Small intestine (tissue), 7 donors: ENCODE measurements at regions not wholly inside any gene's neighbourhood (a gene's known extent, or its start where the extent isn't known, plus 50 kb on each side); places are given as distances from the start of the nearest gene placed in this dataset.

ENCODE experiments used
- DNase-seq, 2 donors: peaks; one replicate each; pipeline versions ENCODE4 v3.0.0 to v3.0.0-alpha.2; 2013
- FAIRE-seq: peaks from 2 replicates; lab custom pipeline; 2012; peaks lifted over from hg19 to GRCh38; lab: Jason Lieb, UNC
- H3K27ac ChIP-seq, 3 donors: one replicate each; pipeline ENCODE4 v1.5.1; 2013; ENCODE audit warnings: low read length in 2 of 3, mild to moderate bottlenecking in 2 of 3, control low read depth in 1 of 3, inconsistent platforms in 1 of 3, low read depth in 1 of 3, moderate library complexity in 1 of 3
- H3K27me3 ChIP-seq, 3 donors: one replicate each; pipeline ENCODE4 v1.6.1; 2013; ENCODE audit warnings: low read length in 3 of 3, inconsistent platforms in 1 of 3; ENCODE audit not compliant: control insufficient read depth in 3 of 3, insufficient read depth in 3 of 3
- H3K36me3 ChIP-seq, 3 donors: one replicate each; pipeline ENCODE4 v1.6.1; 2013; ENCODE audit warnings: low read length in 3 of 3, inconsistent platforms in 1 of 3, low read depth in 1 of 3, mild to moderate bottlenecking in 1 of 3, moderate library complexity in 1 of 3; ENCODE audit not compliant: control insufficient read depth in 3 of 3, insufficient read depth in 2 of 3
- H3K4me1 ChIP-seq, 3 donors: one replicate each; pipeline ENCODE4 v1.6.1; 2013; ENCODE audit warnings: low read length in 2 of 3, inconsistent platforms in 1 of 3, low read depth in 1 of 3, mild to moderate bottlenecking in 1 of 3, moderate library complexity in 1 of 3; ENCODE audit not compliant: control insufficient read depth in 3 of 3, insufficient read depth in 2 of 3
- H3K4me3 ChIP-seq, 3 donors: one replicate each; pipeline ENCODE4 v1.5.1; 2013; ENCODE audit warnings: low read length in 3 of 3, control low read depth in 1 of 3, inconsistent platforms in 1 of 3, low read depth in 1 of 3, mild to moderate bottlenecking in 1 of 3, moderate library complexity in 1 of 3
- H3K9me3 ChIP-seq, 2 donors: one replicate each; pipeline ENCODE4 v1.6.1; 2013; ENCODE audit warnings: low read depth in 1 of 2, low read length in 1 of 2; ENCODE audit not compliant: control insufficient read depth in 2 of 2, insufficient read depth in 1 of 2
- WGBS, 3 donors: extraction: QIAGEN DNeasy Blood & Tissue Kit; methylation state at CpG; one replicate each; pipeline ENCODE4 v1.1.7; 2013; 5-methylcytosine and 5-hydroxymethylcytosine counted together
- donor health status: healthy with polysubstance abuse.
- donor health status: control.
- donor health status: control.
- donor health status: Bipolar disorder and iron deficiency.
- donor health status: healthy.

DNA sequence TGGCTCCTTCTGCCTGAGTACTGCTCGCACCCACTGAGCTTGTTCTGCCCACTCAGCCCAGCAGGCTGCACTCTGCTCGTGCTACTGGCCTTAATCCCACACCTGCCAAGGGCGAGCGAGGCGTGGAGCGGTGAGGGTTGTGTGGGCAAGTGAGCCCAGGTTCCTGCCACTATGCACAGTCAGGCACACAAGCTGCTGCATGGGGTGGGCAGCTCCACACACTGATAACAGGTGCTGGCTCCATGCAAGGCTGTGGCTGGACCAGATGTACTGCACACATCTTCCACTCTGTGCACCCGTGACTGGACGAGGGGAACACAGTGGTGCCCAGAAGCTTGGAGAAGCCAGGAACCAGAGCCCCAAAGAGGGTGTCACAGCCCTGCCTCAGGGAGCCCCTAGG lies 184.3 kb upstream of the NUDT6 start:
- no peaks in the 10 kb centered on the region for H3K27me3 ChIP-seq
- H3K27ac ChIP-seq = no peak overlapping the region
- no peaks in the 10 kb centered on the region for H3K4me1 ChIP-seq
- DNase-seq (no peak), FAIRE-seq (no peak)
- peaks cover 0 to 10% (median 0%) of the 10 kb centered on the region in 3 donors for H3K36me3 ChIP-seq
- 97 to 98% (median 98%) methylated on average over 8 of the region's 8 CpGs for WGBS, 3 donors
- H3K9me3 ChIP-seq = peaks cover 0 to 2% of the 10 kb centered on the region in 2 donors
- no peak overlapping the region for H3K4me3 ChIP-seq

DNA sequence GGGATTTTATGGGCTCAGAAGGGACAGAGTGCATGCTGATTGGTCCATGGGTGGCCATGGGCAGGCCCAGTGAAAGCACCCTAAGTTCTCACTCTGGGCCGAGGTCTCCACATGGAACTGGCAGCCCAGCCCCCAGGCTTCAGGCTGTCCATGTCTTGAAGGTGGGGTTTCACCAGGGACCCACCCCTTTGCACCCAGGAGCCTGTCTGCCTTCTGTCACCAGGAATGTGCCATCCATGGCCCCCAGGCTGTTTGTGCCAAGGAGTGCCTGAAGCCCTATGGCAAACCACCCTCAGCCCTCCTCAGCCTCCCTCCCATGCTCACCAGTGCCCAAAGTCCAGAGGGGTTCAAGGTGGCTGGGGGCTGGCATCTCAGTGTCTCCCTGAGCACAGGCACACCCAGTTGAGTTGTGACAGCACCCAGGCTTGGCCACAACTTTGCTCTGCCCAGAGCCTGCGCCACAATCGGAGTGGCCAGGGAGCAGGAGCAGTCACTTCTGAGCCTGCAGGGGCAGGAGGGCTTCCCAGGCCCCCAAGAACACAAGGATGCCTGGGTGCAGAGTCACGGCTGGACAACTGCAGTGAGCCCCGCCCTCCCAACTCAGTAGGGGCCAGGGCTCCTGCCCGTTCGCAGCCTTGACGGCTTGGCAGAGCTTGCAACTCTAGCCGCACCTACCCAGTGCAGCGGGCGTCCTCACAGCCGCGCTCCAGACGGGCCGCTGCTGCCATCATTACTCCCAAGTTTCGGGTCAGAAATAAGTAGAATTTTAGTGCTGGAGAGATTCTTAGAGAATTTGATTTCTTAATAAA lies 185.3 kb upstream of the NUDT6 start:
- H3K4me3 ChIP-seq = no peak overlapping the region
- FAIRE-seq (no peak), DNase-seq (no peak)
- 94 to 96% (median 94%) methylated on average over 16 of the region's 16 CpGs for WGBS, 3 donors
- peaks cover 0 to 2% of the 10 kb centered on the region in 2 donors for H3K9me3 ChIP-seq
- no peaks in the 10 kb centered on the region for H3K4me1 ChIP-seq
- no peaks in the 10 kb centered on the region for H3K27me3 ChIP-seq
- H3K36me3 ChIP-seq = peaks cover 0 to 10% (median 0%) of the 10 kb centered on the region in 3 donors
- H3K27ac ChIP-seq = no peak overlapping the region

DNA sequence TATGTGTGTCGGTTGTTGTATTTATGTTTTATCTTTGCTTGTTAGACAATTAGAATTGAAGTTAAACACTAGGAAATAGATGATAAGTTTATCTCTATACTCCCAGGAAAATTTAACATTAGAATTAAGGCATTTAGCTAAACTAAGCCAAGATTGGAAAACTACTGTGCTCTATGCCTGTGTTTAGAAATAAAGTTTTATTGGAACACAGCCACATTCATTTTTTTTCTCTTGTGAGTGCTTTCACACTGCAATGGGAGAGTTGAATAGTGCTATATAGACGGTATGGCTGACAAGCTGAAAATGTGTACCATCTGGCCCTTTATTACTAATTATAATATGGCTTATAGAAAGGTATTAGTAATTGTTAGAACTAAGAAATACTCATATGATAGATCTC lies 186.7 kb upstream of the NUDT6 start:
- WGBS, 3 donors = 82 to 90% (median 86%) methylated on average over 2 of the region's 2 CpGs
- peaks cover 0 to 12% (median 0%) of the 10 kb centered on the region in 3 donors for H3K36me3 ChIP-seq
- H3K4me3 ChIP-seq = no peak overlapping the region
- H3K27me3 ChIP-seq = no peaks in the 10 kb centered on the region
- H3K9me3 ChIP-seq = peaks cover 0 to 8% of the 10 kb centered on the region in 2 donors
- H3K4me1 ChIP-seq = no peaks in the 10 kb centered on the region
- H3K27ac ChIP-seq = no peak overlapping the region
- FAIRE-seq (no peak), DNase-seq (no peak)

DNA sequence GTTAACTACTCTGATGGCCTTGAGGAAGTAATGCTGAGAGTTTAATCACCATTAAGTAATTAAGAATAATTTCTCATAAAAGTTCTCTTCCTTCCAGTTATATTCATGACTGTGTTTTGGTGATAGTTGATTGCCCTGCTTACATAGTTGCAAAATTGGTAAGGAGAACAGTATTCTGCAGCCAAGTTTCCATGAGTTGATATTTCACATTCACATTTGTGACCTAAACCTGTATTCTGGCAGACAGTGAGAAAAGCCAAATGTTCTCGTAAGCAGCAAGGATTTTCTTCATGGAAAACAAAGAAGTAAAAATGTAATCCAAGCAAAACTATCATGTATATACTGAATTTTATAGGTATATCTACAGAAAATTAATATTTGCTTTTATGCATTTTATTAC lies 187.8 kb upstream of the NUDT6 start:
- 69 to 87% (median 80%) methylated on average over 1 of the region's 1 CpG for WGBS, 3 donors
- Histone ChIP-seq H3K9me3 (peaks cover 0 to 17% of the 10 kb centered on the region in 2 donors), H3K27me3 (no peaks in the 10 kb centered on the region), H3K4me1 (no peaks in the 10 kb centered on the region), H3K4me3 (no peak overlapping the region), H3K36me3 (peaks cover 0 to 22% (median 0%) of the 10 kb centered on the region in 3 donors), H3K27ac (no peak overlapping the region)
- DNase-seq (no peak), FAIRE-seq (no peak)

DNA sequence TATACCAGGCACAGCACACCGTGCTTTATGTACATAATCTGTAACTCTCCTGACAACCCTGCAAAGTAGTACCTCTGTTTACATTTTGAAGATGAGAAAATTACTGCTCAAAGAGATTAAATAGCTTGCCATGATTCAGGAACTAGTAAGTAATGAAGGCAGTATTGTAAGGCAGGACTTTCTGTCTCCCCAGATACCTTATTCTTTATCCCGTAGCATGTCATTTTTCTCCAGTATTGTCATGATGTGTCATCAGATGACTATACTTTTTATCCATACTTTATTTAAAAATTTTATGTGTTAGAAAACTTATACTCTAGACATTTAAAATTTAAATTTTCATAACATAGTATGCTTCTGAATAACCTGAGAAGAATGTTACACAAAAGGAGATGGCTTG lies 188.3 kb upstream of the NUDT6 start:
- H3K4me3 ChIP-seq = no peak overlapping the region
- H3K4me1 ChIP-seq = no peaks in the 10 kb centered on the region
- H3K27me3 ChIP-seq = no peaks in the 10 kb centered on the region
- DNase-seq (no peak), FAIRE-seq (no peak)
- no peak overlapping the region for H3K27ac ChIP-seq
- H3K36me3 ChIP-seq = peaks cover 0 to 26% (median 0%) of the 10 kb centered on the region in 3 donors
- peaks cover 0 to 17% of the 10 kb centered on the region in 2 donors for H3K9me3 ChIP-seq
- 88 to 95% (median 91%) methylated on average over 2 of the region's 2 CpGs for WGBS, 3 donors

DNA sequence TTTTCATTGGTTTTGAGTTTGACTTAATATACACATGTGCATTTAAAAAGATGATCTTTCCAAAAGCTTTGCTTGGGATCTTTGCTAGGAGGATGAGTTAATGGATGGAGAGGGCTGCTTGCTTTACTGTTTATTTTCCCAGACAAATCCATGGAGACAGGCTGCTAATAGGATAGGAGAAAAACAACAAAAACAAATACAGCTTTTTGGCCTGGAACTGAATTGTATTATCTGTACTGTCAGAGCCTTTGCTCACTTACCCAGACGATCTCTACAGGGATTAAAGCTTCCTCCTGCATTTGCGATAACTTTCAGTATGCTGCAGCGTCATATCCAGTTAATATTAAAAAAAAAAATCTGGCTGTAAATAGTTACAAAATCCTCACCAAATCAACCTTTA lies 190.8 kb upstream of the NUDT6 start:
- Histone ChIP-seq H3K4me1 (peaks cover 0 to 2% (median 0%) of the 10 kb centered on the region in 3 donors), H3K27me3 (no peaks in the 10 kb centered on the region), H3K4me3 (no peak overlapping the region), H3K36me3 (peaks cover 0 to 15% (median 0%) of the 10 kb centered on the region in 3 donors), H3K9me3 (peaks cover 0 to 15% of the 10 kb centered on the region in 2 donors), H3K27ac (no peak overlapping the region)
- FAIRE-seq = no peak
- peak in 1 of 2 donors; percentile 18 for DNase-seq
- 73 to 92% (median 86%) methylated on average over 3 of the region's 3 CpGs for WGBS, 3 donors

DNA sequence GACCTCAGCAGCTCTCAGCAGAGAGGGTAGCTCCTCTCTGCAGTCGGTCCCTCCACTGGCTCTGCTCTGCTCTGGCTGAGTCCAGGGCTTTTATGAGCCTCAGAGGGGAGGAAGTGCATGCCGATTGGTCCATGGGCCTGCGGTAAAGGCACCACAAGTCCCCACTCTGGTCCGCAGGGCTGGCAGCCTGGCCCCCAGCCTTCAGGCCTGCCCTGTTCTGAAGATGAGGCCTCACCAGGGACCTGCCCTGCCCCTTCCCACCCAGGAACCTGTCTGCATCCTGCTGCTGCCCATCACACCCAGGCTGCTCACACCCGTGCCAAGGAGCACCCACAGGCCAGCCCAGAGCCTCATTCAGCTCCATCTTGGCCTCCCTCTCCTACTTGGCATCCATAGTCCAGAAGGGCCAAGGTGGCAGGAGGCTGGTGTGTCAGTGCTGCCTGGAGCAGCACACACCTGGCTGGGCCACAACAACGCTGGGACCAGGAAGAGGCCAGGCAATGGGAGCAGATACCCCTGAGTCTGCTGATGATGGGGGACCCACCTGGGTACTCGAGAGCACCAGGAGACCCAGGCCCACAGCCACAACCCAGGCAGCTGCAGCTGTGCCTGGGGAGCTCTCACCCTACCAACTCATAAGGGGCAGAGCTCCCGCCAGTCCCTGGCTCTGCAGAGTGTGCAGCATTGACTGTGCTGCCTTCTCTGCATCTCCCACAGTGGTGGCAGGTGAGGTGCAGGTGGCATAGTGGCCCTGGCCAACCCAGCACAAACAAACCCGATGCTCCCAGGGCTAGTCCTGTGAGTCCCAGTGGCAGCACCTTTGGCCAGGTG lies 191.9 kb upstream of the NUDT6 start:
- DNase-seq = no peak
- Histone ChIP-seq H3K4me1 (peaks cover 0 to 2% (median 0%) of the 10 kb centered on the region in 3 donors), H3K27me3 (no peaks in the 10 kb centered on the region), H3K27ac (peak overlapping the region in 1 of 3 donors; percentile 22), H3K9me3 (peaks cover 0 to 15% of the 10 kb centered on the region in 2 donors), H3K4me3 (no peak overlapping the region), H3K36me3 (peaks cover 0 to 15% (median 0%) of the 10 kb centered on the region in 3 donors)
- WGBS, 3 donors = 96 to 100% (median 97%) methylated on average over 9 of the region's 9 CpGs
- no peak for FAIRE-seq
